HepG2 (cell line): ENCODE measurements at regions not wholly inside any gene's neighbourhood (a gene's known extent, or its start where the extent isn't known, plus 50 kb on each side); places are given as distances from the start of the nearest gene placed in this dataset.

Experiments
- ZBTB8A ChIP-seq: sonication (generic); formaldehyde crosslinking; IDR thresholded peaks from 2 replicates; pipeline ENCODE4 v1.4.0; 2020; ENCODE audit warnings: mild to moderate bottlenecking, low read depth, missing genetic modification reagents, borderline replicate concordance
- ZNF33B ChIP-seq: sonication (generic); formaldehyde crosslinking; IDR thresholded peaks from 2 replicates; pipeline ENCODE4 v1.5.1; 2020; ENCODE audit warnings: mild to moderate bottlenecking, missing genetic modification reagents
- ZNF362 ChIP-seq: sonication (generic); formaldehyde crosslinking; IDR thresholded peaks from 2 replicates; pipeline ENCODE4 v1.4.0; 2020; ENCODE audit warnings: missing genetic modification reagents, mild to moderate bottlenecking, borderline replicate concordance
- ZNF558 ChIP-seq: sonication (generic); formaldehyde crosslinking; IDR thresholded peaks from 2 replicates; pipeline ENCODE4 v1.9.0; 2022; ENCODE audit warnings: mild to moderate bottlenecking, missing genetic modification reagents, borderline replicate concordance
- TF ChIP-seq, protein P1 (sequence below): sonication (generic); formaldehyde crosslinking; IDR thresholded peaks from 2 replicates; pipeline ENCODE4 v1.4.0; 2020; ENCODE audit warnings: mild to moderate bottlenecking, missing genetic modification reagents

GRCh38 chr14:49314737-49315136 is 271.4 kb downstream of the RPS29 start (continued):
- TF ChIP-seq, protein P1, sequence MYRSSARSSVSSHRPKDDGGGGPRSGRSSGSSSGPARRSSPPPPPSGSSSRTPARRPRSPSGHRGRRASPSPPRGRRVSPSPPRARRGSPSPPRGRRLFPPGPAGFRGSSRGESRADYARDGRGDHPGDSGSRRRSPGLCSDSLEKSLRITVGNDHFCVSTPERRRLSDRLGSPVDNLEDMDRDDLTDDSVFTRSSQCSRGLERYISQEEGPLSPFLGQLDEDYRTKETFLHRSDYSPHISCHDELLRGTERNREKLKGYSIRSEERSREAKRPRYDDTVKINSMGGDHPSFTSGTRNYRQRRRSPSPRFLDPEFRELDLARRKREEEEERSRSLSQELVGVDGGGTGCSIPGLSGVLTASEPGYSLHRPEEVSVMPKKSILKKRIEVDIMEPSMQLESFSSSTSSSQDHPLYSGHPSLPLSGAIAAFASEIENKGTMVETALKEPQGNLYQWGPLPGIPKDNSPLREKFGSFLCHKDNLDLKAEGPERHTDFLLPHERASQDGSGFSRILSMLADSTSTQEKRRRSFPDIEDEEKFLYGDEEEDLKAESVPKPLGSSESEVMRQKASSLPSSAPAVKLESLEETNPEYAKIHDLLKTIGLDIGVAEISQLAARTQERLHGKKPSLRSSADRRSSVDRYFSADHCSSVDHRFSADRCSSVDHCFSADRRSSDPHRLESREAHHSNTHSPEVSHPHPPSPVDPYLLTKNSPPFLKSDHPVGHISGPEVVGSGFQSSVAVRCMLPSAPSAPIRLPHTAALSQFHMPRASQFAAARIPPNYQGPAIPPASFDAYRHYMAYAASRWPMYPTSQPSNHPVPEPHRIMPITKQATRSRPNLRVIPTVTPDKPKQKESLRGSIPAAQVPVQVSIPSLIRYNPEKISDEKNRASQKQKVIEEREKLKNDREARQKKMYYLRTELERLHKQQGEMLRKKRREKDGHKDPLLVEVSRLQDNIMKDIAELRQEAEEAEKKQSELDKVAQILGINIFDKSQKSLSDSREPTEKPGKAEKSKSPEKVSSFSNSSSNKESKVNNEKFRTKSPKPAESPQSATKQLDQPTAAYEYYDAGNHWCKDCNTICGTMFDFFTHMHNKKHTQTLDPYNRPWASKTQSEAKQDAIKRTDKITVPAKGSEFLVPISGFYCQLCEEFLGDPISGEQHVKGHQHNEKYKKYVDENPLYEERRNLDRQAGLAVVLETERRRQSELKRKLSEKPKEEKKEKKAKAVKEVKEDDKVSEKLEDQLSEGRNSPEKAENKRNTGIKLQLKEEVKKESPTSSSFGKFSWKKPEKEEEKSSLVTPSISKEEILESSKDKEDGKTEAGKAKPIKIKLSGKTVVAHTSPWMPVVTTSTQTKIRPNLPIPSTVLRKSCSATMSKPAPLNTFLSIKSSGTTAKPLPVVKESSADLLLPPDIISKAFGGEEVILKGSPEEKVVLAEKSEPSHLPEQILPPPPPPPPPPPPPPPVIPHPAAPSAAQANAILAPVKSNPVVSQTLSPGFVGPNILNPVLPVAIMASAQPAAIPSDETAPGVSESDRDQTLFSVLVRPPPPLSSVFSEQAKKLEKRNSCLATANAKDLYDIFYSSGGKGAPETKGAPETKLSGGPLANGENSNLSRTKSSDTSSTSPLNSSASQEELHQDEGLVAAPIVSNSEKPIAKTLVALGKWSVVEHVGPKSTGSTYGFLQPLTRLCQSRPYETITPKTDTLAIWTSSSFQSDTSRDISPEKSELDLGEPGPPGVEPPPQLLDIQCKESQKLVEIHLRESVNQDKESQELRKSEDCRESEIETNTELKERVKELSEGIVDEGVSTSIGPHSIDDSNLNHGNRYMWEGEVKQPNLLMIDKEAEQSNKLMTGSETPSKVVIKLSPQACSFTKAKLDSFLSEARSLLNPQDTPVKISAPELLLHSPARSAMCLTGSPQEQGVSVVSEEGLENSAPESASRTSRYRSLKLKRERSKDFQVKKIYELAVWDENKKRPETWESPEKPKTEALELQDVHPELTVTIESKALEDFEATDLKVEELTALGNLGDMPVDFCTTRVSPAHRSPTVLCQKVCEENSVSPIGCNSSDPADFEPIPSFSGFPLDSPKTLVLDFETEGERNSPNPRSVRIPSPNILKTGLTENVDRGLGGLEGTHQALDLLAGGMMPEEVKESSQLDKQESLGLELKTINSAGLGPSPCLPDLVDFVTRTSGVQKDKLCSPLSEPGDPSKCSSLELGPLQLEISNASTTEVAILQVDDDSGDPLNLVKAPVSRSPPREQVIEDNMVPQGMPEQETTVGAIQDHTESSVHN (CRISPR knock-in tag) = no peak
- TF ChIP-seq ZBTB8A (CRISPR knock-in tag) (no peak), ZNF362 (CRISPR knock-in tag) (no peak), ZNF558 (CRISPR knock-in tag) (no peak), ZNF33B (CRISPR knock-in tag) (no peak)
